NCI-H128 (cell line): ENCODE measurements at regions not wholly inside any gene's neighbourhood (a gene's known extent, or its start where the extent isn't known, plus 50 kb on each side); places are given as distances from the start of the nearest gene placed in this dataset.
"Not testable (repeated sequence)": the region's sequence is repeated elsewhere in the genome, so short reads cannot be mapped to it uniquely, and the experiment has no call there.

Experiments used
- DNase-seq: peaks from one replicate; lab custom pipeline; 2025; ENCODE audit not compliant: unreplicated experiment; lab: John Stamatoyannopoulos, UW

DNA sequence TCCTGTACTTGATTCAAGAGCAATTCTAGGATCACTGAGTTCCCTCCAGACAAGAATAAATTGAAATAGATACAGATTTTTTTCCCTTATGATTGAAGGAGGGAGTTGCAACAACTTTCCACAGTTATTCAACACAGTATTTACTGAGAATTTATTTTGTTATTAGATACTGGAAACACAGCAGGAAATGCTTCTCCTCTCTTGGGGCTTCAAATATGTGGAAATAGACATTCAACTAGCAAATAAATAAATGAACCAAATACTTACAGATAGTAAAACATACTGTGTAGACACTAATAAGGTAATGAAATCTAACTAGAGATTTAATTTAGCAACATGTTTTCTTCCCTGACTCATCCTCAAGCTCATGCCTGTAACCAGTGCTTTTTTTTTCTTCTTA lies 169.2 kb downstream of the LNPK start:
- DNase-seq, result no peak

DNA sequence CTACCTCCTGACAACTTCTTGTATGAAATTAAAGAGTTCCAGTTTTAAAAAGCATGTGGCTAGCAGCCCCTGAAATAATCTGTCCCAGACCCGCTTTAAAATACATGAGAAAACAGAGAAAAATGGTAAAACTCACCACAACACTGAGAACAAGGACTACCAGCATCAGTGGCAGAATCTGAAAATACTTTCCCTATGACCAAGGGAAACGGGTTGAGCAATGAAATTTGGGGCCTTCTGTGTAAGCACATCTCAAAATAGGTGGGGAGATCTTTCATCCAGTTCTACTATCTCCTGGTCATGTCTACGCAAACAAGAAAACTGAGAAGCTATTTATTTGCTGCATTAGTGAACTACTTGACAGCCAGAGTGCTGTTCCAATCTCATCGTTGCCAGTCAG lies 172.3 kb downstream of the LNPK start:
- no peak for DNase-seq

DNA sequence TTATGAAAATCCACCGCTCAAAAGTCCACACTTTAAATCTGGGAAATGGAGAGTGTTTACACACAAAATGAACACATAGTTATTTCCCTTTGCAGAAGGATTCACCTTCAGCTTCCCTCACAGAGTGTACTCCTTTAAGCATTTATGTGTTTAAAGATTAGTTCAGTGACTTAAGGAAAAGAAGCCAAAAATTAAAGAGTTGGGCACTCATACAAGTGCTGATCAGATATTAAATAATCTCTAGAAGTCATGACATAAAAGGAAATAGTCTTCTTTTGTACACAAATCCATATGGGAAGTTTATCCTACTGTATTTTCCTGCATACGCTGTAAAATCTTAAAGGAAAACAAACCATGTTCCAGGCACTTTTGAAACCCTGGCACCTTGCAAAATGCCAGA lies 174.2 kb downstream of the LNPK start:
- DNase-seq, result no peak

DNA sequence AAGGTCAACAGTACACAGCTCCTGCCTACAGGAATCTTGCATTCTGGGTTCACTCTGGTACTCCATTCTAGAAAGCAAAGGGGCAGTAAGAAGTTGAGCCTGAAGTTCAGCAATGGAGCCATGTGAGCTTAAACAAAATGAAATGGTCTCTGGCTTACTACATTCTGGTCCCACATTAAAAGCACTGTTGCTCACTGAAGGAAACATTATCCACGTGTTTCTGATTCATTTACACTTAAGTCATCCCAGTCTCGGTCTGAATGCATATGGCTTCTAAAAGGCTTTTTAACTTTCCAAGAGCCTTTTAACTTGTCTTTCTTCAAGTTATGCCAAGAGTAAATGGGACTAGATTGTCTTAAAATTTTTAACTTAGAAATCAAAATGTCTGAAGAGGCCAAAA lies 177.8 kb downstream of the LNPK start:
- DNase-seq, result no peak

DNA sequence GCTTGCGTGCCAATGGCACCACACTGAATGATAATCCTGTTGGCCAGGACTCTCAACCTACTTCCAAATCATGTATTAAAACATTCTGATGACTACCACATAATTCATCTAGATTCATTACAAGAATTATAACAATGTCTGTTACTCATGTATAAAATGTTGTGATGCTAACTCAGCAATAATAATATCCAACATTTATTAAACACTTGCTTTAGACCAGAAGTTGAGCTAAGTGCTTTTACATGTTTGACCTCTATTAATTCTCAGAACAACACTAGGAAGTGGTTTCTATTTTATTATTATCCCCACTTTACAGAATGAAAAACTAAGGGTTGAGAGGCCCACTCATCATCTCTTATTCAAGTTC lies 178.4 kb downstream of the LNPK start:
- DNase-seq, result no peak

DNA sequence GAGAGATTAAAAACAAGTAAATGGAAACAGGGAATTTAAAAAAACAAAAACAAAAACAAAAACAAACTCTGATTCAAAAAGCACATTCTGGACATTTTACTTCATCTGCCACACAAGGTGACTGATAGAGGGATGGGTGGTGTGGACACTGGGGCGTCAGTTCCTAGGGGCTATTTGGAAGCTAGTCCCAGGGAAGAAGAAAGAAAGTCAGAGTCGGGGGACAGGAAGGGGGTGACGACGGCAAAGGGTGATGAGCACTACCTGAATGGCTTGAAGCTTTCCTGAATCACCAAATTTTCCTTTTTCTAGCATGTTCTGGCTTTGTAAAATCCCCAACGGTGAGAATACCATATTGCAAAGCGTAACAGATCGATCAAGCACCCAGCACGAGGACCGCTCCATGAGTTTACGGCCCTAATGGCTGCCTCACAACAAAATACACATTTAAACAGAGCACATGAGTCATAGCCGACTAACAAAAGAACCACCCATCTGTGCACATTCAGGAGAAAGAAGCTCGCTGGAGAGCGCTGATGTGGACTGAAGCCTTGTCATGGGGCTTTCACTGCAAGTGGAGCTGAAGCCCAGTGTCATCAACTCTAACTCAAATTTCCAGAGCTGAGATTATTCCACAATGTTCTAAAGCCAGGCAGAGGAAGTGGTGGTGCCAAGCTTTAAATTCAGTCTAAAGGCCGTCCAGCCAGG lies 178.9 kb downstream of the LNPK start:
- DNase-seq, result no peak

DNA sequence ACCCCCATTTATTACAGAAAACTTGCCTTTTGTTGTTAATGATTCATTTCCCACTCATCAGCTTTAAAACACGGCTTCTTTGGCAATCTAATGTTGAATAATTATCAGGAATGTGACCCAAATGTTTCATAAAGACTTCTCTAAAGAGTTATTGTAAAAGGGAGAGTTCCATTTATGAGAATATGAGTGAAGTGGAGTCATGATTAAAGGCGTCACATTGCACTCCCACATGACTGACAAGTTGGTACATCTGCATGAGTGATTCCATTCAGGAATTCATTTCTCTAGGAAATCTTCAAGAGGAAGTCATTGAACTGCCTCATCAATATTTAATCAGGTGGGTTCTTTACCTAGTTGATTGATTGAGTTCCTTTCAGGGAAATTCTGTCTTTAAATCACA lies 184.8 kb downstream of the LNPK start:
- DNase-seq, result no peak

DNA sequence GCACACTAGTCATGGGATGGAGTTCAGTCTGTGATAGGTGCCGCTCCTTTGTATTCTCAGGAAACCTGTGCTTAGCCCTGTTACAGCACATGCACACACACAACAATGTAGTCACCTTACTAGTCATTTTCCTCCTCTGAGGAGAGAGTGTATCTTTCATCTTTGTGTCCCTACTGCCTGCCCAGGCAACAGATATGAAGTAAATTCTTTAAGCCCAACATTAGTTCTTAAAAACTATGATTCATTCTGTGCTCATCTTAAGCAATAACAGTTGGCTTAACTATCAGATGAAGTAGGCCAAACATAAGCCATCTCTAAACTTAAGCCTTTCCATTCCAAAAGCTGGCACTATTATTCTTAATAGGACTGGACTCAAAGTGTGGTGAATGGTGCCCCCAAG lies 186.5 kb downstream of the LNPK start:
- DNase-seq, result no peak

DNA sequence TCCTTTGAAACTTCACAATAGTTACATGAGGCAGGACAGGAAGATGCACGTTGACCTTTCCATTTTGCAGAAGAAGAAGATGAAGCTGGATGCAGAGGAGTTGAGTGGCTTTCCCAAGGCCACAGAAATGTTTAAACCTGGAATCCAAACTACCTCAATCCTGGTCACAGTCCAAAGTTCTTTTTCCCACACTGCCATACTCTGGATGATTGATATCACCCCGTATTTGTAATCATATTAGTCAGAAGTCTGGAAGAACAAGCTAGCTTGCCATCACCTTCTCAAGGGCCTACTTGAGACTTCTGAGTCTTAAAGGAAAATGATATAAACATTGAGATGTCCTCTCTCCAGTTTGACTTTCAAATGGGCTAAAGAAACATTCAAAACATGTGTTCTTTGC lies 190.1 kb downstream of the LNPK start:
- no peak for DNase-seq

DNA sequence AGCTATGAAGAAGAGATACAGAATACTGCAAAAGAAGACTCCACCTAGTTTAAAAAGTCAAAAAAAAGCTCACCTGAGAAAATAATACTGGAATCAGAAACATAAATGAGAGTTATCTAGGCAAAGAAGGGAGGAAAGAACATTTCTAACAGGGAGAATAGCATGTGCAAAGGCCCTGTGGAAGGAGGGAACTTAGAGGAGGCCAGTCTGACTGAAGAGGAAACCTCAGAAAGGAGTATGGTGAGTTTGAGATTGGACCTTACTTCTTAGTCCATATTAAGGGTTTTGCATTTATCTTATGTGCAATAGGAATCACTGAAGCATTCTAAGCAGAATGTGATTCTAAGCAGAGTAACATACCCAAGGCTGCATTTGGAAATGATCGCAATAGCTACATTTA lies 193.2 kb downstream of the LNPK start:
- no peak for DNase-seq

DNA sequence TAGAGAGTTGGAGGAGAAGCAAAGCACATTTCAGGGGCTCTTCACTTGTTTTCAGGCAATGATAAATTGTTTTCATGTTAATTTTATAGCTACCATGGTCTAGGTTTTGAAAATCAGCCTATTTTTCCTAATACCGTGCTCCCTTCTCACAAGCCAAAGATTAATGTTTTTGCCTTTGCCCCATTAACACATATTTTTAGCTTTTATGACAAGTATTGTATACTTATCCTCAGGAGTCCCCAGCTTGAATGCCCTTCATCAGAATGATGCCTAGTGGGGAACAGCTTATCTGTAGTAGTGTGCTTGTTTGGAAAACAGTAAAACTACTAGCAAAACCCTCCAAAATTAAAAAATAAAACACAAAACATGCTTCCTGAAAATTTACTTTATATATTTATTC lies 194.0 kb downstream of the LNPK start:
- DNase-seq, result no peak

DNA sequence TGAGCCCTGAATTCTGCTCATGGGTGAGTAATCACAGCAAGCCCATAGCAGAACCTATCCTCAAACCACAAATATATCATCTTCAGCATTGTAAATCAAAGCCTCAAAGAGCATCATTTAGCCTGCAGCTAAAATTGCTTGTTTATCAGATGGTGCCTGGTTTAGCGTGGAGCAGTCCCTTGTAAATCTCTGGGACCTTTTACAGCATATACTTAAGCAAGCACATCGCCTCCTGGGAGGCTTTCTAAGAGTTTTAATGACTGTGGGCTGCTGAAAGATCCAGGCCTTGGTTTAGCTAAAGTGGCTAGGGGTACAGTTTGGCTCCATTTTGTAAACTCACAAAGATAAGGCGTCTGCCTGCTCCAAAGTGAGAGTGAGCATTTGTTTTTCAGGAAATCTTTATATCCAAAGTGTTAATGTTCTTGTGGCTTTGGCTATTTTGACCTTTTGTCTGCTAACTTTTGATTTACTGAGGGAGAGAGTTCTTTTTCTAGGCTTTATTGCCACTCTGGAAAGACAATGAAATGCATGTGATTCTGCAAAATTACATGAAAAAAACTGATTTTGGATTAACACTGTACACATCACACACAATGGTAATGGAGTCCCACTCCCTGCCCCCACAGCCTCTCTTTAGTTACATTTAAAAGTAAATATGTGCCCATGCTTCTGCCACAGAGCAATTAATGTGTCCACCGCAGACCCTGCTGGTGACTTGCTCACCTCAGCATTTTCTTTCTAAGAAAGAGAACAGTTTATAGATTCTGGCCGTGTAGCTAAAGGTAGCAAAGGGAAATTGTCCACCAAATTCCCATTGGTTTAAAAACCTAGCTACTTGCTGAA lies 194.8 kb downstream of the LNPK start:
- no peak for DNase-seq

DNA sequence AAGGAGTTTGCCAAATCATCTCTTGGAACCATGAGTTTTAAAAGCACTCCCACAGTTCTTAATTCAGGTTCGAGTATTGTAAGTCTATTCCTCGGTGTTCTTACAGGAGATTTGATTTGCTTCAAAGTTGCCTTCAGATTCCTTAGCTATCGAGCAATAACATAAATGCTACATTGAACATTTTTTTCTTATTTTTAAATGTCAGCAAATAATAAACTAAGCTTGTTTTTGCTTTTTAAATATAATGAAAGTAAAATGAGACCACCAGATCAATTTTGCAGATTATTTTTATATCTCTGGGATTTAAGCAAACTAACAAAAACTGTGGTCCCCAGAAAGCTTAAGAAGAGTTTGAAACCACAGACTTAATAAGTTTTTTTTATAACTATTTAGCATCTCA lies 195.5 kb downstream of the LNPK start:
- no peak for DNase-seq

DNA sequence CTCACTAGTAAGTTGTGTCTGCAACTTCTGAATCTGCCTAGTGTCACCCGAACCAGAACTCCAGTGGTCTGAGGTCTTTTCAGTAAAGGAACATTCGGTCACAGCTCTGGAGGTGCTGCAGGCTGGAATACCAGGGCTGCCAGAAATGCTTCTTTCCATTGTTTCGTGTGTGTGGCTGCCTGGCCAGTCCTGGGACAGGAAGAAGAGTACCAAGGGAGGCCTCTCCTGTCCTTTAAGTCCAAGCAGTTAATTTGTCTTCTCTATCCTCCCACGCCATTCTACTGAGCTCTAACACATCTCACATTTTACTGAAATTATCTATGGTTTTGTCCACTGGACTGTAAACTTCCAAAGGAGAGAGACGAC lies 196.0 kb downstream of the LNPK start:
- no peak for DNase-seq

DNA sequence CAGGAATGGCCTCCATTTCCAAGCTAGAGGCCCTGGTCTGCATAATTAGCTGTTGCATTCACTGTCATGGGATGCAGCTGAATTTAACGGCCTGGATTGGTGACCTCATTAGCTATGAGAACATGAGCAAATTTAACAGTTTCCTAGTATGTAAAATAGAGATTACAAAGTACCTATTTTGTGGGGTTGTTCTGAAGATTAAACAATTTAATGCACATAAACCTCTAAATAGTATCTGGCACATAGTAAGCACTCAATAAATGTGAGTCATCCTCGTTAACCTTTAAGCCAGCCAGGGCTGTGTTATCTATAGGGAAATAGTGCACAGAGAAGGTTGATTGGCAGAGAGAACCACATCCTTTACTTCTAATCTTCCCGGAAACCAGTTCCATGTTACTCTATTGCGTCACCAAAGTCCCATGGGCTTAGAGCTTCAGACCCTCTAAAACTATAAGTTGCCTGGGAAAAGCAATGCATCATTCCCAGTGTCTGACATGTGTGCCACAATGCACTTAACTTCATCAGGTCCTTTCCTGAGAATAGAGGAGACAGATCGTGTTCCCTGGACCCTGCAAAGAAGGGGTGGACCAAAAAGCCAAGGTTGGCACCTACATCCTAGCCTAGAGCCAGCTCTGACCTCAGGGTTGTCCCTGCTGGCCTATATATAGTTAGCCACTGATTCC lies 196.5 kb downstream of the LNPK start:
- no peak for DNase-seq

DNA sequence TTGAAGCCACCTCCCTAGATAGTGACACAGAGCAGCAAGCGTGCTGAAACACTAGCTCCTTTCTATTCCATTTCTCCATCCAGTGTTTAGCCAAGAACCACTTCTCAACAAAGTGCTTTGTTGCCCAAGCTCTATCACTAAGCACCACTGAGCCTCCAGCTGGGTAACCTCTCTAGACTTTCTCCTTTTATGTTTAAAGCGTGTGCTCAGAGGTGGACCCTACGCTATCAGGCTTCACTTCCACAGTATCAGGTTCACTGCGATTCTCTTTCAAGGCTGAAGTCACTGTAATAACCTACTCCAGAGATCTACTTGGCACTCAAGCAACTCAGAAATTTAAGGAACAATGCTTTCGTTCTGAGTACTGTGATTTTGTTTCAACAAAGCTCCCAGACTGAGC lies 197.9 kb downstream of the LNPK start:
- DNase-seq, result peak; percentile 51

DNA sequence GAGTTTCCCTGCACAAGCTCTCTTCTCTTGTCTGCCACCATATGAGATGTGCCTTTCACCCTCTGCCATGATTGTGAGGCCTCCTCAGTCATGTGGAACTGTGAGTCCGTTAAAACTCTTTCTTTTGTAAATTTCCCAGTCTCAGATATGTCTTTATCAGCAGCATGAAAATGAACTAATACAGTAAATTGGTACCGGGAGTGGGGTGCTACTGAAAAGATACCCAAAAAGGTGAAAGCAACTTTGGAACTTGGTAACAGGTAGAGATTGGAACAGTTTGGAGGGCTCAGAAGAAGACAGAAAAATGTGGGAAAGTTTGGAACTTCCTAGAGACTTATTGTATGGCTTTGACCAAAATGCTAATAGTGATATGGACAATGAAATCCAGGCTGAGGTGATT lies 205.6 kb downstream of the LNPK start:
- not testable (repeated sequence) for DNase-seq

DNA sequence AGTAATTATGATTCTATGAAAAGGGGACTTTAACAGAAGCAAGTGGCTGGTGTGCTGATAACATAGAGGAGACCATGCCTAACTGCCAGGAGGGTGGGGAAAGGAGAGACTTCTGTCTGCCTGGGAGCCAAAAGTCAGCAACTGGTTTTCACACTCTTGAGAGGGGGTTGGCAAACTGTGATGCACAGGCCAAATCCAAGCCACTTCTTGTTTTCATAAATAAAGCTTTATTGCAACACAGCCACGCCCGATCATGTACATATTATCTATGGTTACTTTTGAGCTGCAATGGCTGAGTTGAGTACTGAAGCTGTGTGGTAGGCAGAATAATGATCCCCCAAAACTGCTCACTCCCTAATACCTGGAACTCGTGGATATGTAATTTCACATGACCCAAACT lies 208.4 kb downstream of the LNPK start:
- DNase-seq, result no peak

DNA sequence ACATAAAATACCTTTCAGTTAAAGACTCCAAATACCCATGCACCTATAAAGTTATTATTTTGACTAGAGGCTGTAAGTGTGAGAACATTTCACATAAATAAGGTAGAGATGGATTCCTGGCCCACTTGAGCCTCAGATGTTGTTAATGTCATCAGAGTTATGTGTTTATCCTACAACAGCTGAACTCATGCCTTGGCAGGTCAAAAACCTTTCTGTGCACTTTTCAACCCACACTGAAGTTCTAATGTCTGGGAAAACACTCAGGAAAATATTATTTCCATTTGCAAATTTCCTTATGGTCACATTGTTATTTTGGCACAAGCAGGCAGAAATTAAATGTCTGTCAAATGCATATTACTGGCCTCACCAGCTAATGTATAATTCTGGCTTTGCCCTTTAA lies 209.2 kb downstream of the LNPK start:
- no peak for DNase-seq

DNA sequence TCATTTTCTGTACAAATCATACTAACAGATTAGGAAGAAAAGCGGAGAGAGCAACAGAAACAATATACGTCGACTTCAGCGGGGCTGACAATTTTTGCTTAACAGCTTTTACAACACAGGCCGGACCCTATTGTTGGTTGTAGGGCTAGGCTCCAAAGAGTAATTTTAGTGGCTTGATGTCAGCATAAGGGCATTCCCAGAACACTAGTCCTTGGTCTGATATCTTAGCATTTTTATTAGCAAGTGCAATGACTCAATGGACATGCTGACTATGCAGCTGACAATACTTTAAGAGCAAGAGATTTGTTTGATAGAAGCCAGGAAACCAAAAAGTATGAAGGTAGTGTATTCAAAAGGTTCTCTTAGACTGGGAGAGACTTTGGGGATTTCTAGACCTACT lies 209.9 kb downstream of the LNPK start:
- DNase-seq, result no peak

DNA sequence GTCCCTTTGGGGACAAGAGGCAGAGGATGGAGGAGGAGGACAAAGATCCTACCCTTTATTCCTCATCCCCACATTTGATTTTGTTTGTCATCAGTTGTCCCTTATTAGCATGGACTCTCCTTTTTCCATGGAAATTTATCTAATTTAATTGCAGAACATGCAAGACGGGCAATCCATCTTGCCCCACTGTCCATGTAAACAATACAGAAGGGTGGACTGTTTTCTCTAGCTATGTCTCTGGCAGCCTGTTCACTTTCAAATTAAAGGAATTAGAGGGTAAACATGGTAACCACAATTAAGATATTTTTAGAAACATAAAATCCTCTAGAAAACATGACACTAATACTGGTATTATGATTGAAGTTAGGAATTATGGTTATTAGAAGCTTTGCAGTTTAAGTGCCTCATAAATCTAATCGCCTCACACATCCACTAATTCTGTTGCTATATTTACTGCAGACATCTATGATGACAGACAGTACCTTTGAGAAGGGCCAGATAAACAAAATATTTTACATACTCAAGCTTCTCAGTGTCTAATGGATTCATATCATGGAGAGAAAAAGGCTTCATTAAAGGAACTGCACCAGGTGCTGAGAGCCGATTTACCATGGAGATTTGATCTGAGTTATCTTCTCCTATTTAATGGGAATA lies 215.5 kb downstream of the LNPK start:
- DNase-seq, result no peak

DNA sequence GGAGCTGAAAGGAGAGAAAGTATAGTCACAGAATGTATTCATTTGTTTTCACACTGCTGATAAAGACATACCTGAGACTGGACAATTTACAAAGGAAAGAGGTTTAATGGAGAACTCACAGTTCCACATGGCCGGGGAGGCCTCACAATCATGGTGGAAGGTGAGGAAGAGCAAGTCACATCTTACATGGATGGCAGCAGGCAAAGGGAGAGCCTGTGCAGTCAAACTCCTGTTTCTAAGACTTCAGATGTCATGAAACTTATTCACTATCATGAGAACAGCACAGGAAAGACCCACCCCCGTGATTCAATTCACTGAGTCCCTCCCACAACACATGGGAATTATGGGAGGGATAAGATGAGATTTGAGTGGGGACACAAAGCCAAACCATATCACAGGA lies 224.7 kb downstream of the LNPK start:
- DNase-seq, result not testable (repeated sequence)
